Spinal cord (tissue), 9 donors: ENCODE measurements at regions not wholly inside any gene's neighbourhood (a gene's known extent, or its start where the extent isn't known, plus 50 kb on each side); places are given as distances from the start of the nearest gene placed in this dataset.

Experiments used
- DNase-seq, 6 donors: peaks; one replicate each; pipeline versions ENCODE4 v3.0.0 to v3.0.0-alpha.2; 2013 to 2015; ENCODE audit warnings: low spot score in 6 of 6, low read depth in 4 of 6
- H3K27ac ChIP-seq: one replicate; pipeline ENCODE4 v1.5.1; 2013; ENCODE audit warnings: low read depth, low read length, control low read depth
- H3K27me3 ChIP-seq: one replicate; pipeline ENCODE4 v1.6.1; 2013; ENCODE audit warnings: low read length; ENCODE audit not compliant: control insufficient read depth, insufficient read depth
- H3K36me3 ChIP-seq: one replicate; pipeline ENCODE4 v1.6.1; 2013; ENCODE audit warnings: low read length; ENCODE audit not compliant: control insufficient read depth, insufficient read depth
- H3K4me1 ChIP-seq: one replicate; pipeline ENCODE4 v1.6.1; 2013; ENCODE audit warnings: low read length; ENCODE audit not compliant: control insufficient read depth, insufficient read depth
- H3K4me3 ChIP-seq: one replicate; pipeline ENCODE4 v1.5.1; 2013; ENCODE audit warnings: low read depth, low read length, control low read depth
- H3K9me3 ChIP-seq: one replicate; pipeline ENCODE4 v1.6.1; 2013; ENCODE audit warnings: low read length; ENCODE audit not compliant: control insufficient read depth, insufficient read depth
- WGBS: methylation state at CpG from one replicate; pipeline ENCODE4 v1.1.5; 2013; ENCODE audit warnings: missing lambda C conversion rate; ENCODE audit not compliant: insufficient coverage; 5-methylcytosine and 5-hydroxymethylcytosine counted together
- donor health status: healthy.

GRCh38 chr2:18349421-18349820 lies 211.0 kb downstream of the RDH14 start:
- WGBS, result no CpG with 5 or more reads among the region's 1 CpG
- H3K4me3 ChIP-seq, result no peak overlapping the region
- no peak for DNase-seq

DNA sequence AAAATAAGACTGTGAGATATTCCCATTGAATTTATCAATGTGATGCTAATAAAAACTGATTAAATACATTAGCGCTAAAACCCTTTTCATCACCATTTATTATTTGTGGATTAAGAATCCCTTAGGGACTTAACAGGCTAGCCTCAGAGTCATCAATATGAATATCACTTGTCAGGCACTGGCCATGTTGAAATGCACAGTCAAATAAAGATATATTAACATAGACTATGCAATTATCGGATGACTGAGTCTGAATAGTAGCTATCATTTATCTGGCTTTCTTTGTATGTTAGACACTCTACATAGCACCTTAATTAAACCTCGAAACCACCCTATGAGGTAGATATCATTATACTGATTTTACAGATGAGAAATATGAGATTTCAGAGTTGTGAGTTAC lies 213.6 kb downstream of the RDH14 start:
- Histone ChIP-seq H3K9me3 (no peaks in the 10 kb centered on the region), H3K4me1 (no peaks in the 10 kb centered on the region), H3K4me3 (no peak overlapping the region), H3K27ac (no peak overlapping the region), H3K36me3 (no peaks in the 10 kb centered on the region), H3K27me3 (no peaks in the 10 kb centered on the region)
- no CpG with 5 or more reads among the region's 3 CpGs for WGBS
- no peak for DNase-seq

More at GRCh38 chr2:18349421-18349820, 211.0 kb downstream of the RDH14 start:
- Histone ChIP-seq H3K27me3 (no peaks in the 10 kb centered on the region), H3K4me1 (no peaks in the 10 kb centered on the region), H3K9me3 (no peaks in the 10 kb centered on the region), H3K27ac (no peak overlapping the region), H3K36me3 (no peaks in the 10 kb centered on the region)

DNA sequence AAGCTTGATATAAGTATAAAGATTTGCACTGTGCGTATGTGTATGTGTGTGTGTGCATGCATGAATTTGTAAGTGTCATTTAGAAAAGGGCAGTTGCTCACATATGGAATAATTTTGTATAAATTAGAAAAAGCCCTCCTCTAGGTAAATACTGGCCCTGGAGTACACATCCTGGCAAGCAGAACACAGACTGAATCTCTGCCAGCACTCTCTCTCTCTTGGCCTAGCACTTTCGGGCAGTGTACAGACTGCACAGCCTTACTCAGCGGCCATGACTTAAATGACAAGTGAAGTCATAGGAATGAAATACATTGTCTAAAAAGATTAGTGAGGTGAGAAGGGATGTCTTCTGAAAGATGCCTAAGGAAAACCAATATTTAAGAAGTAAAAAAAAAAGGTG lies 214.1 kb downstream of the RDH14 start:
- no peak overlapping the region for H3K4me3 ChIP-seq
- no peak overlapping the region for H3K27ac ChIP-seq
- H3K36me3 ChIP-seq, result no peaks in the 10 kb centered on the region
- H3K4me1 ChIP-seq, result no peaks in the 10 kb centered on the region
- DNase-seq, result peak in 3 of 6 donors; percentile 9 to 54 (median 52)
- WGBS, result no CpG with 5 or more reads among the region's 3 CpGs
- H3K27me3 ChIP-seq, result no peaks in the 10 kb centered on the region
- H3K9me3 ChIP-seq, result peaks cover under 1% of the 10 kb centered on the region

DNA sequence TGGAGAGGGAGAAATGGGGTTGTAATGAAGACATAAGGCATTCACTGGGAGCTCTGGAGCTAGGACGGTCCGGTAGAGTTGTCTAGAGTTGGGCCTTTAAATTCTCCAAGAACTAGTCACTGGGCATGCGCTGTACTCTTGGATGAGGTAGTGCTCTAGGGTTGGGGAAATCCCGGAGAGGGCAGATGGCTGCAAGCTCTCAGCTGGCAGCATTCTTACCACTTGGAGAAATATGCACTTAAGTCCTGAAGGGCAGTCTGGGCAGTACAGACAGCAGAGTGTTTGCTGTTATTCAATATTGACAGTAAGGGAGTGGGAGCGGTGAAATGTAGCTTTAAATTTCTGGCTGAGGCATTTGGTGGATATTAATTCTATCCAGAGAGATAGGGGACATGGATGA lies 214.6 kb downstream of the RDH14 start:
- no peaks in the 10 kb centered on the region for H3K27me3 ChIP-seq
- peak in 1 of 6 donors; percentile 43 for DNase-seq
- no peak overlapping the region for H3K4me3 ChIP-seq
- H3K9me3 ChIP-seq, result peaks cover 2% of the 10 kb centered on the region
- H3K4me1 ChIP-seq, result no peaks in the 10 kb centered on the region
- H3K27ac ChIP-seq, result no peak overlapping the region
- no peaks in the 10 kb centered on the region for H3K36me3 ChIP-seq
- WGBS, result 85% methylated on average over 5 of the region's 5 CpGs

- no peaks in the 10 kb centered on the region for H3K4me1 ChIP-seq
- H3K4me3 ChIP-seq, result no peak overlapping the region
- H3K27ac ChIP-seq, result no peak overlapping the region
- H3K36me3 ChIP-seq, result no peaks in the 10 kb centered on the region
- H3K9me3 ChIP-seq, result peaks cover 2% of the 10 kb centered on the region
- DNase-seq, result no peak
- no peaks in the 10 kb centered on the region for H3K27me3 ChIP-seq
- WGBS, result 92% methylated on average over 6 of the region's 6 CpGs
Measured at GRCh38 chr2:18342901-18343300, 217.6 kb downstream of the RDH14 start.

DNA sequence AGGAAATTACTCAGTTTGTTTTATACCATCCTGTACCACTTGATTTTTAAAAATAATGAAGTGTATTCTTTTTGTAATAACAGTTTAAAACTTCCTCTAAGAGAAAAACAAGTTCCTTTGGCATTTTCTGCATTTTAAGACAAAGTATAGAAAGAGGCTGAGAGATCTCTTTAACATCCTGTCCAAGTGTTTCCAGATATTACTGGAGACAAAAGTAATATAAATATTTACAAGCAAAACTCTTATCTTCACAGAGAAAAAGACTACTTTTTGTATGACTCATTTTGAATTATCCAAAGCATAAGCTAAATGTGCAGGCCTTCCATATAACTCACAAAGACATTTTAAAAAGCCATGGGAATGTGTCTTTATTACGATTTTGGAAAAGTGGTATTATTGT lies 221.1 kb downstream of the RDH14 start:
- no CpG with 5 or more reads among the region's 1 CpG for WGBS
- H3K9me3 ChIP-seq, result peaks cover 2% of the 10 kb centered on the region
- no peaks in the 10 kb centered on the region for H3K27me3 ChIP-seq
- no peaks in the 10 kb centered on the region for H3K4me1 ChIP-seq
- no peak overlapping the region for H3K4me3 ChIP-seq
- H3K36me3 ChIP-seq, result no peaks in the 10 kb centered on the region
- DNase-seq, result no peak
- no peak overlapping the region for H3K27ac ChIP-seq

DNA sequence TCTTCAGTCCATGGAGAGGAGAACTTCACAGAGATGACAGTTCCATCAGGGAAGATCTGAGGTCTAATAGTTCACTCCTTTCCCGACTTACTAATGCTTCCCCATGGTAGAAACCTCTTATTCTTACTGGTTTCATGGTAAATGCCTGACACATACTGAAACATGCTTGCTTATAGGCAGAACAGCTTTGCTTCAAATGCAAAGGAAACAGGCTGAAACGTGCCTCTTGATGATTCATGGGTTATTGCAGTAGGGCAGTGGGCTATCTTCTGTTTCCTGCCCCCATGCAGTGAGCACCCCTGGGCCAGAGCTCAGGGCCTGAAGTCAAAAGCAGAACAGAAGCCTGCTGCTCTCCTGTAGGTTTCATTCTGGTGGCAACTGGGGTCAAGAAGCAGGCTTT lies 223.5 kb downstream of the RDH14 start:
- Histone ChIP-seq H3K36me3 (no peaks in the 10 kb centered on the region), H3K27ac (no peak overlapping the region), H3K4me3 (no peak overlapping the region), H3K27me3 (no peaks in the 10 kb centered on the region), H3K4me1 (no peaks in the 10 kb centered on the region), H3K9me3 (peaks cover 2% of the 10 kb centered on the region)
- no peak for DNase-seq
- 67% methylated on average over 2 of the region's 2 CpGs for WGBS

DNA sequence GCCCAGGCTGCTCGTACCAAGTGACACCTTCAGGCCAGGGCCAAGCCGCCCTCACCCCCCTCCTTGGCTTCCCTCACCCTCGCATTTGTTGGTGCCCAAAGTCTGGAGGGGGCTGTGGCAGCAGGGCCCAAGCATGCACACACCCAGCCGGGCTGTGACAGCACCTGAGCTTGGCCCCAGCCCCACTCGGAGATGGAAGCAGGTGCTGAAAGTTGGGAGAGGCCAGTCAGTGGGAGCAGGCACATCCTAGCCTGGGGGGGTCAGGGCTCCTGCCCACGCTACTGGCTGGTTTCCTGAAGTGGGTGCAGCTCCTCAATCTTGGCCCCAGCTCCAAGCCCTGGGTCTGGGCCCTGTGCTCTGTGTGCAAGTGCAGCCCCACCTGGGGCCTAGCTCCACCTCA lies 228.0 kb downstream of the RDH14 start:
- WGBS, result 89% methylated on average over 5 of the region's 6 CpGs
- no peak for DNase-seq
- Histone ChIP-seq H3K4me3 (no peak overlapping the region), H3K27ac (no peak overlapping the region), H3K4me1 (no peaks in the 10 kb centered on the region), H3K36me3 (no peaks in the 10 kb centered on the region), H3K27me3 (no peaks in the 10 kb centered on the region), H3K9me3 (no peaks in the 10 kb centered on the region)

- Histone ChIP-seq H3K4me1 (no peaks in the 10 kb centered on the region), H3K9me3 (no peaks in the 10 kb centered on the region), H3K36me3 (no peaks in the 10 kb centered on the region), H3K4me3 (no peak overlapping the region), H3K27me3 (no peaks in the 10 kb centered on the region), H3K27ac (no peak overlapping the region)
- WGBS, result 88% methylated on average over 1 of the region's 5 CpGs
- DNase-seq, result peak in 1 of 6 donors; percentile 46
Measured at GRCh38 chr2:18325118-18325517, 235.3 kb downstream of the RDH14 start.

- Histone ChIP-seq H3K9me3 (no peaks in the 10 kb centered on the region), H3K27ac (no peak overlapping the region), H3K36me3 (no peaks in the 10 kb centered on the region), H3K4me1 (no peaks in the 10 kb centered on the region), H3K27me3 (no peaks in the 10 kb centered on the region), H3K4me3 (no peak overlapping the region)
- DNase-seq, result no peak
Measured at GRCh38 chr2:18319987-18320386, 240.5 kb downstream of the RDH14 start.
